Endothelial cell of umbilical vein (primary cell): ENCODE measurements at regions not wholly inside any gene's neighbourhood (a gene's known extent, or its start where the extent isn't known, plus 50 kb on each side); places are given as distances from the start of the nearest gene placed in this dataset.

Source experiments
- BruUV-seq: library from RNA; stranded (reverse); fragments of 400-500 nt; replicated peaks from 2 replicates; lab custom pipeline; 2021; lab: Mats Ljungman, UMichigan
- CTCF ChIA-PET: fragments of 300-600, 350-600 bp; sonication (Branson Sonifier 250); formaldehyde crosslinking; loops from one replicate; lab custom pipeline; 2021; ENCODE audit warnings: antibody characterized with exemption, inconsistent platforms; lab: Charles Lee
- POLR2A ChIA-PET: fragments of 300-600, 350-600 bp; sonication (Branson Sonifier 250); formaldehyde crosslinking; loops from one replicate; lab custom pipeline; 2021; ENCODE audit warnings: antibody characterized with exemption, inconsistent platforms; lab: Charles Lee
- DNase-seq: peaks from one replicate; pipeline ENCODE4 v3.0.0-alpha.2; 2011; ENCODE audit warnings: low read depth, low spot score
- FAIRE-seq: peaks from 2 replicates; lab custom pipeline; 2011; peaks lifted over from hg19 to GRCh38; lab: Jason Lieb, UNC
- H2AFZ ChIP-seq: 2 replicates; pipeline ENCODE4 v1.6.0; 2012; ENCODE audit warnings: low read depth, low read length, control low read depth, inconsistent platforms
- H3K27ac ChIP-seq: 2 replicates; pipeline ENCODE4 v1.5.1; 2011; ENCODE audit warnings: low read depth, mild to moderate bottlenecking, control low read depth, low read length, moderate library complexity; ENCODE audit not compliant: insufficient read depth
- H3K27me3 ChIP-seq, 2 experiments: 2 replicates each; pipeline versions ENCODE4 v1.6.0 to v1.6.1; 2011; ENCODE audit warnings: low read length in 2 of 2, mixed read lengths in 1 of 2; ENCODE audit not compliant: control insufficient read depth in 2 of 2, insufficient read depth in 2 of 2
- H3K36me3 ChIP-seq, 2 experiments: 2 replicates in 1 of 2; 3 replicates in 1 of 2; pipeline ENCODE4 v1.5.1; 2011; ENCODE audit warnings: low read length in 2 of 2, mild to moderate bottlenecking in 1 of 2, moderate library complexity in 1 of 2; ENCODE audit not compliant: control insufficient read depth in 2 of 2, insufficient read depth in 2 of 2; ENCODE audit errors: extremely low read depth in 1 of 2
- H3K4me1 ChIP-seq: 3 replicates; pipeline ENCODE4 v1.5.1; 2011; ENCODE audit warnings: mild to moderate bottlenecking, low read length; ENCODE audit not compliant: control insufficient read depth, insufficient read depth; ENCODE audit errors: extremely low read depth
- H3K4me2 ChIP-seq: 2 replicates; pipeline ENCODE4 v1.6.1; 2011; ENCODE audit warnings: low read length, control low read depth, mixed read lengths; ENCODE audit not compliant: insufficient read depth
- H3K4me3 ChIP-seq, 3 experiments: fragments of 200-600 bp in 1 of 3; sonication (generic), shearing (Covaris generic) in 1 of 3; replicated peaks in 1 of 3; 2 replicates each; pipeline ENCODE4 v1.5.1; 2011 to 2016; ENCODE audit warnings: control low read depth in 3 of 3, low read length in 3 of 3, mild to moderate bottlenecking in 2 of 3, inconsistent platforms in 1 of 3, low read depth in 1 of 3, moderate library complexity in 1 of 3; ENCODE audit not compliant: insufficient read depth in 1 of 3
- H3K79me2 ChIP-seq: 2 replicates; pipeline ENCODE4 v1.6.0; 2012; ENCODE audit warnings: low read length, inconsistent platforms; ENCODE audit not compliant: control insufficient read depth, insufficient read depth
- H3K9ac ChIP-seq: replicated peaks from 2 replicates; pipeline ENCODE3; 2011; ENCODE audit warnings: low read length, control low read depth; ENCODE audit not compliant: insufficient read depth; ENCODE audit errors: extremely low read depth
- H3K9me1 ChIP-seq: replicated peaks from 3 replicates; pipeline ENCODE4 v1.6.0; 2011; ENCODE audit warnings: mild to moderate bottlenecking, low read length; ENCODE audit not compliant: control insufficient read depth, insufficient read depth; ENCODE audit errors: extremely low read depth
- H3K9me3 ChIP-seq: replicated peaks from 2 replicates; pipeline ENCODE4 v1.5.1; 2012; ENCODE audit warnings: low read length, inconsistent platforms; ENCODE audit not compliant: control insufficient read depth, insufficient read depth
- H4K20me1 ChIP-seq: replicated peaks from 2 replicates; pipeline ENCODE3; 2011; ENCODE audit warnings: mild to moderate bottlenecking, low read length; ENCODE audit not compliant: control insufficient read depth, insufficient read depth; ENCODE audit errors: extremely low read depth
- EZH2 ChIP-seq: IDR thresholded peaks from 2 replicates; pipeline ENCODE4 v1.6.1; 2012; ENCODE audit warnings: borderline replicate concordance, low read depth, mild to moderate bottlenecking, moderate library complexity, low read length, inconsistent platforms; ENCODE audit not compliant: severe bottlenecking
- FOS ChIP-seq: IDR thresholded peaks from 2 replicates; pipeline ENCODE4 v1.6.1; 2011; ENCODE audit warnings: mild to moderate bottlenecking, low read length, moderate library complexity, borderline replicate concordance; ENCODE audit not compliant: insufficient read depth
- GATA2 ChIP-seq: IDR thresholded peaks from 2 replicates; pipeline ENCODE4 v1.7.0; 2011; ENCODE audit warnings: low read depth, mild to moderate bottlenecking, moderate library complexity, mixed read lengths, low read length; ENCODE audit not compliant: insufficient read length, insufficient read depth
- JUN ChIP-seq: IDR thresholded peaks from 2 replicates; pipeline ENCODE4 v1.6.1; 2011; ENCODE audit warnings: borderline replicate concordance, low read depth; ENCODE audit not compliant: insufficient read length, insufficient read depth
- MYC ChIP-seq: IDR thresholded peaks from one replicate; pipeline ENCODE4 v1.6.1; 2011; ENCODE audit warnings: mild to moderate bottlenecking, low read depth, low read length
- POLR2A ChIP-seq: IDR thresholded peaks from 2 replicates; pipeline ENCODE4 v1.6.1; 2012; ENCODE audit warnings: low read depth, mild to moderate bottlenecking, control low read depth, low read length
- POLR2AphosphoS5 ChIP-seq: IDR thresholded peaks from 2 replicates; pipeline ENCODE4 v1.6.1; 2012; ENCODE audit warnings: low read depth, mild to moderate bottlenecking, control low read depth, low read length, moderate library complexity; ENCODE audit not compliant: insufficient read depth
- dilution Hi-C: fragments of 300-500 bp; cut with MboI; formaldehyde crosslinking; loops from one replicate; pipeline ENCODE4 v1.15.0; 2019; ENCODE audit warnings: low sequenced_read_pairs; ENCODE audit not compliant: extremely low pct_ligation_motif_present
- intact Hi-C: fragments of 100-400 bp; cut with micrococcal nuclease; formaldehyde crosslinking; loops from one replicate; pipeline ENCODE4 v1.10.0; 2022
- TF ChIP-seq, protein P1 (sequence below), 2 donors: IDR thresholded peaks; 1 replicate in 1 of 2; 2 replicates in 1 of 2; pipeline ENCODE4 v1.5.1; 2011; ENCODE audit warnings: low read length in 2 of 2, mild to moderate bottlenecking in 2 of 2, moderate library complexity in 2 of 2, control low read depth in 1 of 2, inconsistent platforms in 1 of 2, low read depth in 1 of 2; ENCODE audit not compliant: insufficient read depth in 1 of 2; ENCODE audit errors: extremely low read depth in 1 of 2
- TF ChIP-seq, protein P2 (sequence below): IDR thresholded peaks from 2 replicates; pipeline ENCODE4 v1.6.1; 2011; ENCODE audit not compliant: insufficient read depth, insufficient read length

DNA sequence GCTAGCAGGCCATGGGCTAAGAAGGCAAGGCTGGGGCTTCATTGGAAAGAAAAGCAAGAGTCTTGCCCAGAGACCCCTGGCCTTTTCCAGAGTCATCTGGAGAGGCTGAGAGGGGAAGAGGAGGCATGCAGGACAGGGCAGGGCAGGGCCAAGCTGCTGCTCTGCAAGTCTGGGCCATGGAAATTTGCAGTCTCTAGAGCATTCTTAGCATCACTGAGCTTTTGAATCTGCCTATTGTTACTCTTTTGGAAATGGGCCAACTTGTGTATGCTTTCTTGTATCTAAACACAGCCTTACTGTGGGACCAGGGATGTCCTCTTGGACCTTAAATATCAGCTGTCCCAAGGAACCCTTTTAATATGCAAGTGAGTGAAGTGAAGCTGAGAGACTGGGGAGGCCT lies 560.5 kb downstream of the MID1IP1 start:
- CTCF ChIA-PET: no interaction called here
- H3K4me2 ChIP-seq: no peak overlapping the region
- TF ChIP-seq FOS (no peak), EZH2 (no peak), JUN (no peak), GATA2 (no peak), POLR2AphosphoS5 (no peak), MYC (no peak), POLR2A (no peak)
- TF ChIP-seq, protein P1, sequence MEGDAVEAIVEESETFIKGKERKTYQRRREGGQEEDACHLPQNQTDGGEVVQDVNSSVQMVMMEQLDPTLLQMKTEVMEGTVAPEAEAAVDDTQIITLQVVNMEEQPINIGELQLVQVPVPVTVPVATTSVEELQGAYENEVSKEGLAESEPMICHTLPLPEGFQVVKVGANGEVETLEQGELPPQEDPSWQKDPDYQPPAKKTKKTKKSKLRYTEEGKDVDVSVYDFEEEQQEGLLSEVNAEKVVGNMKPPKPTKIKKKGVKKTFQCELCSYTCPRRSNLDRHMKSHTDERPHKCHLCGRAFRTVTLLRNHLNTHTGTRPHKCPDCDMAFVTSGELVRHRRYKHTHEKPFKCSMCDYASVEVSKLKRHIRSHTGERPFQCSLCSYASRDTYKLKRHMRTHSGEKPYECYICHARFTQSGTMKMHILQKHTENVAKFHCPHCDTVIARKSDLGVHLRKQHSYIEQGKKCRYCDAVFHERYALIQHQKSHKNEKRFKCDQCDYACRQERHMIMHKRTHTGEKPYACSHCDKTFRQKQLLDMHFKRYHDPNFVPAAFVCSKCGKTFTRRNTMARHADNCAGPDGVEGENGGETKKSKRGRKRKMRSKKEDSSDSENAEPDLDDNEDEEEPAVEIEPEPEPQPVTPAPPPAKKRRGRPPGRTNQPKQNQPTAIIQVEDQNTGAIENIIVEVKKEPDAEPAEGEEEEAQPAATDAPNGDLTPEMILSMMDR (IDR thresholded peaks at IDR 0.05; ENCODE audit: extremely low read depth in 1 of 2, insufficient read depth in 1 of 2, low read depth in 1 of 2, low read length in 2 of 2): no peak
- TF ChIP-seq, protein P2, sequence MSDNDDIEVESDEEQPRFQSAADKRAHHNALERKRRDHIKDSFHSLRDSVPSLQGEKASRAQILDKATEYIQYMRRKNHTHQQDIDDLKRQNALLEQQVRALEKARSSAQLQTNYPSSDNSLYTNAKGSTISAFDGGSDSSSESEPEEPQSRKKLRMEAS: no peak
- H3K4me1 ChIP-seq: no peaks in the 10 kb centered on the region
- intact Hi-C loops: no loop called here
- H3K9me3 ChIP-seq: no peaks in the 10 kb centered on the region
- H3K36me3 ChIP-seq: no peaks in the 10 kb centered on the region
- no peak overlapping the region for H3K9ac ChIP-seq
- H3K4me3 ChIP-seq: no peak overlapping the region
- BruUV-seq: no TSS peak
- FAIRE-seq (no peak), DNase-seq (no peak)
- H3K27me3 ChIP-seq: peaks cover 0 to 2% of the 10 kb centered on the region in 2 experiments
- dilution Hi-C loops: no loop called here
- no peaks in the 10 kb centered on the region for H3K9me1 ChIP-seq
- no peak overlapping the region for H3K27ac ChIP-seq
- H4K20me1 ChIP-seq: no peaks in the 10 kb centered on the region
- POLR2A ChIA-PET: no interaction called here
- H3K79me2 ChIP-seq: no peaks in the 10 kb centered on the region
- H2AFZ ChIP-seq: no peak overlapping the region
